ENCODE measurements at regions not wholly inside any gene's neighbourhood (a gene's known extent, or its start where the extent isn't known, plus 50 kb on each side); places are given as distances from the start of the nearest gene placed in this dataset.

- DNase-seq: no peak
These were observed 50.3 kb downstream of the PTGR3 start for GRCh38 chr18:75158465-75159237.

GRCh38 chr18:75157851-75158250, 51.1 kb downstream of the PTGR3 start:
- DNase-seq: no peak

- DNase-seq: no peak
These were observed 51.6 kb downstream of the PTGR3 start for GRCh38 chr18:75157381-75157780.

GRCh38 chr18:75156831-75157230, 52.1 kb downstream of the PTGR3 start:
- no peak for DNase-seq

- no peak for DNase-seq
These were observed 52.7 kb downstream of the PTGR3 start for GRCh38 chr18:75156139-75156750.

- DNase-seq: no peak
These were observed 53.9 kb downstream of the PTGR3 start for GRCh38 chr18:75154997-75155396.

- DNase-seq: no peak
These were observed 54.7 kb downstream of the PTGR3 start for GRCh38 chr18:75154259-75154658.

GRCh38 chr18:75143851-75144250, 65.1 kb downstream of the PTGR3 start:
- DNase-seq: no peak

GRCh38 chr18:75142677-75143076, 66.3 kb downstream of the PTGR3 start:
- DNase-seq: no peak

GRCh38 chr18:75141734-75142133, 67.2 kb downstream of the PTGR3 start:
- no peak for DNase-seq

GRCh38 chr18:75141166-75141565, 67.8 kb downstream of the PTGR3 start:
- DNase-seq: no peak

GRCh38 chr18:75140296-75140695, 68.6 kb downstream of the PTGR3 start:
- DNase-seq: no peak

- DNase-seq: peak in 1 of 3 experiments; percentile 42
These were observed 69.6 kb downstream of the PTGR3 start for GRCh38 chr18:75139226-75139911.

- DNase-seq: no peak
These were observed 71.5 kb downstream of the PTGR3 start for GRCh38 chr18:75137346-75137877.

GRCh38 chr18:75135158-75135725, 73.7 kb downstream of the PTGR3 start:
- DNase-seq: no peak

- DNase-seq: no peak
These were observed 74.3 kb downstream of the PTGR3 start for GRCh38 chr18:75134611-75134975.

- peak in 2 of 3 experiments; percentile 29 to 33 for DNase-seq
These were observed 75.0 kb downstream of the PTGR3 start for GRCh38 chr18:75133721-75134610.

- no peak for DNase-seq
These were observed 75.9 kb downstream of the PTGR3 start for GRCh38 chr18:75132931-75133525.

- DNase-seq: no peak
These were observed 76.7 kb downstream of the PTGR3 start for GRCh38 chr18:75132098-75132870.

- DNase-seq: no peak
These were observed 77.4 kb downstream of the PTGR3 start for GRCh38 chr18:75131381-75132000.
